Small intestine (tissue), 7 donors: ENCODE measurements at regions not wholly inside any gene's neighbourhood (a gene's known extent, or its start where the extent isn't known, plus 50 kb on each side); places are given as distances from the start of the nearest gene placed in this dataset.

ENCODE experiments used
- DNase-seq, 2 donors: peaks; one replicate each; pipeline versions ENCODE4 v3.0.0 to v3.0.0-alpha.2; 2013
- FAIRE-seq: peaks from 2 replicates; lab custom pipeline; 2012; peaks lifted over from hg19 to GRCh38; lab: Jason Lieb, UNC
- H3K27ac ChIP-seq, 3 donors: one replicate each; pipeline ENCODE4 v1.5.1; 2013; ENCODE audit warnings: low read length in 2 of 3, mild to moderate bottlenecking in 2 of 3, control low read depth in 1 of 3, inconsistent platforms in 1 of 3, low read depth in 1 of 3, moderate library complexity in 1 of 3
- H3K27me3 ChIP-seq, 3 donors: one replicate each; pipeline ENCODE4 v1.6.1; 2013; ENCODE audit warnings: low read length in 3 of 3, inconsistent platforms in 1 of 3; ENCODE audit not compliant: control insufficient read depth in 3 of 3, insufficient read depth in 3 of 3
- H3K36me3 ChIP-seq, 3 donors: one replicate each; pipeline ENCODE4 v1.6.1; 2013; ENCODE audit warnings: low read length in 3 of 3, inconsistent platforms in 1 of 3, low read depth in 1 of 3, mild to moderate bottlenecking in 1 of 3, moderate library complexity in 1 of 3; ENCODE audit not compliant: control insufficient read depth in 3 of 3, insufficient read depth in 2 of 3
- H3K4me1 ChIP-seq, 3 donors: one replicate each; pipeline ENCODE4 v1.6.1; 2013; ENCODE audit warnings: low read length in 2 of 3, inconsistent platforms in 1 of 3, low read depth in 1 of 3, mild to moderate bottlenecking in 1 of 3, moderate library complexity in 1 of 3; ENCODE audit not compliant: control insufficient read depth in 3 of 3, insufficient read depth in 2 of 3
- H3K4me3 ChIP-seq, 3 donors: one replicate each; pipeline ENCODE4 v1.5.1; 2013; ENCODE audit warnings: low read length in 3 of 3, control low read depth in 1 of 3, inconsistent platforms in 1 of 3, low read depth in 1 of 3, mild to moderate bottlenecking in 1 of 3, moderate library complexity in 1 of 3
- H3K9me3 ChIP-seq, 2 donors: one replicate each; pipeline ENCODE4 v1.6.1; 2013; ENCODE audit warnings: low read depth in 1 of 2, low read length in 1 of 2; ENCODE audit not compliant: control insufficient read depth in 2 of 2, insufficient read depth in 1 of 2
- WGBS, 3 donors: extraction: QIAGEN DNeasy Blood & Tissue Kit; methylation state at CpG; one replicate each; pipeline ENCODE4 v1.1.7; 2013; 5-methylcytosine and 5-hydroxymethylcytosine counted together
- donor health status: healthy with polysubstance abuse.
- donor health status: control.
- donor health status: control.
- donor health status: Bipolar disorder and iron deficiency.
- donor health status: healthy.

DNA sequence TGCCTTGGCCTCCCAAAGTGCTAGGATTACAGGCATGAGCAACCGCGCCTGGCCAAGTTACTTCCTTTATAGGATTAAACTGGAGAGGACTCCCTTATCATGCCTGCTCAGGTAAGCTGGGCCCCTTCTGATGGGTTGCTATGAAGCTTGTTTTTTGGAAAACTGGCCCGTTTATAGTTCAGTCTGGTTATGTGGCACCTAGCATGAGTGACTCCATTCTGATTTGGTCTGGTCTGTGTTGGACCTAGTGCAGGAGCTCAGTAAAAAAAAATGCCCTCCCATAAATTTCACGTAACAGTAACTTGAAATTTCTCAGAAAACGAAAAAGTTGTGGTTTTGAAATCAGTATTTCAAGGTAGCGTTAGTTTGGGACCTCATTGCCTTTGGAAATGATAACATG lies 448.4 kb downstream of the HACE1 start:
- H3K9me3 ChIP-seq: no peaks in the 10 kb centered on the region
- H3K36me3 ChIP-seq: no peaks in the 10 kb centered on the region
- FAIRE-seq (no peak), DNase-seq (no peak)
- no peak overlapping the region for H3K27ac ChIP-seq
- H3K4me3 ChIP-seq: no peak overlapping the region
- H3K4me1 ChIP-seq: no peaks in the 10 kb centered on the region
- no peaks in the 10 kb centered on the region for H3K27me3 ChIP-seq
- 75 to 82% (median 81%) methylated on average over 6 of the region's 6 CpGs for WGBS, 3 donors

DNA sequence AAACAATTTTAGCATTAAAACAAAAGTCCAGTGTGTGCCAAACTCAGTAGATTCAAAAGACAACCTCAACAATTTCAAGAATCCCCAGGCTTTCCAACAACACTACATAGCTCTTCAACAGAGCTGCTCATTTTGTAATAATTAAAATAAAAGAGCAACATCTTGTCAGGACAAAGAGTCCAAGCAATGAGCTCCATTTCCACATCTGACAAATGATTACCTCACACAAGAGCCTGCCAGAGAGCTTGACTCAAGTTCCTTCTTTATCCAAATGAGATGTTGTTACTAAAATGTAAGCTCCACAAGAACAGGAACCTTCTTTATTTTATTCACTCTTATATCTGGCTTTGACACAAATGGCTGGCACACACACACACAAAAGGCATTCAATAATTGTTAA lies 449.8 kb downstream of the HACE1 start:
- FAIRE-seq: no peak
- Histone ChIP-seq H3K4me1 (no peaks in the 10 kb centered on the region), H3K4me3 (no peak overlapping the region), H3K36me3 (no peaks in the 10 kb centered on the region), H3K9me3 (no peaks in the 10 kb centered on the region), H3K27ac (no peak overlapping the region), H3K27me3 (no peaks in the 10 kb centered on the region)
- no peak for DNase-seq

DNA sequence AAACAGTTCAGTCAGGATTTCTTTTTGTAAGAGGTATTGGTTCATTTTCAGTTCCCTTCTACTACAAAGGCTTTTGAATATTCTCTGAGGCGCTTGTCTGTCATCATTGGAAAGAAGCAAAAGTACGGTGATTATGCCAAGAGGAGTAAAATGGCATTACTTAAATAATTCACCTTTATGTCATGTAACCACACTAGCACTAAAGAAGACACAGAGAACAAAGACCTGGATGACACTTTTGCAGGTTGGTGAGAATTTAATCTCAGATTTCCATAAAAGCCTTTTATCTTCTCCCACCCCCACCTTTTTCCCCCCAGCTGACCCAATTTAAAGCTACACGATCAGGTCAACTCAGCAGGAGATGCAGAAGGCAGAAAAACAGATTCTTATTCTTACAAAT lies 451.8 kb downstream of the HACE1 start:
- Histone ChIP-seq H3K27me3 (no peaks in the 10 kb centered on the region), H3K4me1 (no peaks in the 10 kb centered on the region), H3K4me3 (no peak overlapping the region), H3K36me3 (no peaks in the 10 kb centered on the region), H3K9me3 (no peaks in the 10 kb centered on the region), H3K27ac (no peak overlapping the region)
- FAIRE-seq (no peak), DNase-seq (no peak)
- WGBS, 3 donors: 67 to 68% (median 67%) methylated on average over 3 of the region's 3 CpGs

DNA sequence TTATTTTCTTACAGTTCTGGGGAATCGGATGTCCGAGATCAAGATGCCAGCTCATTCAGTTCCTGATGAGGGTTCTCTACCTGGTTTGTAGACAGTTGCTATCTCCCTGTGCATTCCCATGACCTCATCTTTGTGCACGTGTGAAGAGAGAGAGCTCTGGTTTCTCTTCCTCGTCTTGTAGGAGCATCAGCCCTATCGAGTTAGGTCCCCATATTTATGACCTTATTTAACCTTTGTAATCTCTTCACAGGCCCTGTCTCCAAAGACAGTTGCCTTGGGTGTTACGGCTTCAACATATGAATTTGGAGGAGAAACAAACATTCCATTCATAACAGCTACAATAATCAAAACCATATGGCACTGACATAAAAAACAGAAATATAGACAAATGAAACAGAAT lies 455.3 kb downstream of the HACE1 start:
- no peaks in the 10 kb centered on the region for H3K9me3 ChIP-seq
- H3K27me3 ChIP-seq: no peaks in the 10 kb centered on the region
- no peaks in the 10 kb centered on the region for H3K36me3 ChIP-seq
- H3K4me3 ChIP-seq: no peak overlapping the region
- 67 to 75% (median 71%) methylated on average over 6 of the region's 6 CpGs for WGBS, 3 donors
- no peak overlapping the region for H3K27ac ChIP-seq
- DNase-seq (no peak), FAIRE-seq (no peak)
- no peaks in the 10 kb centered on the region for H3K4me1 ChIP-seq

DNA sequence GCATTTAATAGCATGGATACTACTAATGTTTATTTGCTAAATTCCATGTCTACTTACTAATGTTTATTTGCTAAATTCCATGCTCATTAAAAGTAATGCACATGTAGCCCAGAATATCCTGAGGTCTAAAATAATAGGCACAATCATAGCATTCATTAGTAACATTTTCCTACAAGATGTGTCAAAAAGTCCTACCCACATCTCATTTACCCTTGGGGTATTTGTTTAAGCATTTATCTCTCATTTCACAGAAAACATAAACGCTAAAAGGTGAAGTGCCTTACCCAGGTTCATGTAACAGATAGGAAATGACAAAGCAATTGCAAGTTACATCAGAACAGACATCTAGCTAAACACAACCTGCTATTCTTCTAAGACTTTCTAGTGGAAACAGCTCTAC lies 457.1 kb downstream of the HACE1 start:
- WGBS, 3 donors: 61 to 70% (median 65%) methylated on average over 1 of the region's 1 CpG
- Histone ChIP-seq H3K27me3 (no peaks in the 10 kb centered on the region), H3K4me3 (no peak overlapping the region), H3K4me1 (no peaks in the 10 kb centered on the region), H3K27ac (no peak overlapping the region), H3K36me3 (no peaks in the 10 kb centered on the region), H3K9me3 (no peaks in the 10 kb centered on the region)
- DNase-seq (no peak), FAIRE-seq (no peak)

DNA sequence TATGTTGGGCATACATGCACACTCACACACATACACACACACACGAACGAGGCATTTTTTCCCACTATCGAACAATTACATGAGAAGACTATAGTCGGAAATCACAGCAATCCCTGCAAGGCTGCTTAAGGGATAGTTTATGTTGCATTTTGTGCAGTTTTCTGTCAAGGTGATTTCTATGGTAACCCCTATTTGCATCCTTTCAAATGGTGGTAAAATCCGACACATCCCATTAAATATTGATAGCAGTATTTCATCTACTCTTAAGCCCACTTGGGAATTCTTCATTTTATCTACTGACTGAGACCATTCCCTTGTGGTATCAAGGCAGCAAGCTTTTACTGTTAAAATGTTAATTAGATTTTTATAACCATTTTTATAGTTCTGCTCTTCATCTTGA lies 457.8 kb downstream of the HACE1 start:
- H3K27ac ChIP-seq: no peak overlapping the region
- no peaks in the 10 kb centered on the region for H3K27me3 ChIP-seq
- no peak for FAIRE-seq
- H3K4me1 ChIP-seq: no peaks in the 10 kb centered on the region
- no peak overlapping the region for H3K4me3 ChIP-seq
- H3K36me3 ChIP-seq: no peaks in the 10 kb centered on the region
- no peak for DNase-seq
- no peaks in the 10 kb centered on the region for H3K9me3 ChIP-seq
- WGBS, 3 donors: 81 to 89% (median 89%) methylated on average over 5 of the region's 5 CpGs

DNA sequence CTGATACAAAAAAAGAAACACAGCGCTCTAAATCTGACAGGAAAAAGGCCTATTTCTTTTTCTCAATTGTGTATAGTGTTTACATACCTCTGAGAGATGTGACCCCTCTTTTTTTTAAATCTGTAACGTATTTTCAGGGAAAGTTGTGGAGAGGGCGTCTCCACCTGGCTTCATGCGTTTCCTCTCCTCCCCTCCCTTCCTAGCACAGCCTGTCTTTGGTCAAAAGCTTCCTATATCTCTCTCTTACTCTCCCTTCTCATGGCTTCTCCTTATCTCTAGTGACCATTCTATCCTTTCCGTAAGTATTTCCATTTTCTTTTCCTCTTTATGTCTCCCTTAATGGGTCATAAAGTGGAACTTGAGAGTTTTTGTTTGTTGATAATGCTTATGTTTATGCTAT lies 458.9 kb downstream of the HACE1 start:
- 45 to 55% (median 49%) methylated on average over 5 of the region's 5 CpGs for WGBS, 3 donors

DNA sequence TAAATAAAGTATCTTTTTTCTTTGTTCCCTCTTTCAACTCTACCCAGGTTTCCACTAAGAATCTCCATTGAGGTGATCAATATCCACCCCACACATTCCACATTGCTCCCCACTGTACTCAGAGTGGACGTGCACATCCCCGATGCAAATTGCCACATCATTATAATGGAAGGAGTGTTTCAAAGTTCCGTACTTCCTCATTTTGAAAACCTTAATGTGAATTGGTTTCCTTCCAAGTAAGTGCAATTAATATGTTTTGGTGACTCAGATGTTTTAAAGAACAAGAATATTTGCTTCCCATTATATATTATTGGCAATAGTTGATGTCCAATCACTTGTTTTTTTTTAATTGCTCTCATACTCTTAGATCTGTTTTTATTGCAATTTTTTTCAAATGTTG lies 463.6 kb downstream of the HACE1 start:
- no peaks in the 10 kb centered on the region for H3K27me3 ChIP-seq
- DNase-seq (no peak), FAIRE-seq (no peak)
- no peak overlapping the region for H3K4me3 ChIP-seq
- 62 to 92% (median 65%) methylated on average over 3 of the region's 3 CpGs for WGBS, 3 donors
- no peaks in the 10 kb centered on the region for H3K4me1 ChIP-seq
- no peaks in the 10 kb centered on the region for H3K9me3 ChIP-seq
- H3K27ac ChIP-seq: no peak overlapping the region
- H3K36me3 ChIP-seq: no peaks in the 10 kb centered on the region

More for the DNA sequence above, 458.9 kb downstream of the HACE1 start:
- DNase-seq: no peak
- no peak for FAIRE-seq
- no peaks in the 10 kb centered on the region for H3K36me3 ChIP-seq
- H3K9me3 ChIP-seq: no peaks in the 10 kb centered on the region
- no peaks in the 10 kb centered on the region for H3K27me3 ChIP-seq
- H3K4me3 ChIP-seq: no peak overlapping the region
- no peaks in the 10 kb centered on the region for H3K4me1 ChIP-seq
- H3K27ac ChIP-seq: no peak overlapping the region

DNA sequence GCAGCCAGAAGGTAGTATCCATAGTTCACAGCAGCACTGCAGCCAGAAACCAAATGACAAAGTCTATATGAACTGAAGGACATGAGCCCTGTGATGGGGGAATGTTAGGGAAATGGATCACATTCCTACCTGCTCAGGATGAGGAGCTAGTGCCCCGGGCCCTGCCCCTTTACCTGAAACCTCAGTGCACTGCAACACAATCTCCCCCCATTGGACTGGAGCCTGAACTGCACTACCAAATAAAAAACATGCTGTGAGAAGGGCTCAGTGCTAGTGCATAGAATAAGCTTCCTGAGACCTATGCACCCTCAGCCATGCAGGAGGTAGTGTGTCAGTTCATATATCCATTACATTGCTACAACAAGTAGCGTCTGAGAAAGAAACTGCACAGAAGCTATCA lies 477.8 kb downstream of the HACE1 start:
- FAIRE-seq (no peak), DNase-seq (no peak)
- 83 to 86% (median 85%) methylated on average over 2 of the region's 2 CpGs for WGBS, 3 donors
- peaks cover 1 to 5% of the 10 kb centered on the region in 2 donors for H3K9me3 ChIP-seq
- no peak overlapping the region for H3K4me3 ChIP-seq
- no peaks in the 10 kb centered on the region for H3K36me3 ChIP-seq
- no peaks in the 10 kb centered on the region for H3K4me1 ChIP-seq
- H3K27ac ChIP-seq: no peak overlapping the region
- H3K27me3 ChIP-seq: no peaks in the 10 kb centered on the region
